Dedifferentiated amniotic fluid mesenchymal stem cell (primary cell): ENCODE measurements at regions not wholly inside any gene's neighbourhood (a gene's known extent, or its start where the extent isn't known, plus 50 kb on each side); places are given as distances from the start of the nearest gene placed in this dataset.

Experiments used
- DNase-seq: peaks from one replicate; pipeline ENCODE4 v3.0.0-alpha.2; 2016; ENCODE audit errors: extremely low spot score

DNA sequence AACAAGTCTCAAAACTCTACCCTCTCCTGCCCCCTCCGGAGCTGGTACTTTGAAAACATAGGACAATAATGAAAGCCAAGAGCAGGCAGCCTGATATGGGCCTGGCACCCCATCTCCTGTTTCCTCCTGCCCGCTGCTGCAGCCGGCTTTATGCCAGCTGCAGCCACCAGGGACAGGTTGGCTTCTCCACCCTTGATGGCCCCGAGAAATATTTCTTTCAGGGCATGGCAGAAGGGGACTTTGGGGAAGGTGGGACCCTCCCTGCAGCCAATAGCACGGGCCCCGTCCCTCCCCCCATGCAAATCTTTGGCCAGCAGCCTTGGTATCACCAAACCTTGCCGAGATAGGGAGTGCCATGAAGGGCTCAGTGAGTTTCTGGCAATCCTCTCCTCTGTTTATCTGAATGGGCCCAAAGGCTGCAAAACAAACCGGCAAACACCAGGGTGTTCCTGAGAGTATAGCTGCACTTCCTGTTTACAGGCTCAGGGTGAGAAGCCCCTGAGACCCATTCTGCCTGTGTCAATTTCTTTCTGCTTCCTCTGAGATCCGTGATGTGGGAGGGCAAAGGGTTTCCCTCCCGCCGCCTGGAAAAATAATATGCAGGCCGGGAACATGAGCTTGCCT lies 73.4 kb upstream of the BOD1 start:
- no peak for DNase-seq

DNA sequence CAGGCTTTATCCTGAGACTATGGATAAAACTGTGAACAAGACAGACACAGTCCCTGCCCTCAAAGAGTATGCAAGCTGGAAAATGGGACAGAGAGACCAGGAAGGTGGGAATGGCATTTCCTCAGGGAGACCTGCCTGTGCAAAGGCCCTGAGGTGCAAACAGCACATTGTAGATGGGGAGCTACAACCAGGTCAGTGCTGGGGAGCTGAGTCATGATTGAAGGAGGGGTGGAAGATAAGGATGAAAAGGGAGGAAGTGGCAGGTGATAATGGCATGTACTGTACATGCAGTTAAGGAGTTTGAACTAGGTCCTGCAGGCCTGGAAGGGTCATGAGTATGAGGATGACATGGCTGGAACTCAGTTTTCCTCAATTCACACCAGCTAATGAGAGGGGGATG lies 75.5 kb upstream of the BOD1 start:
- DNase-seq = no peak

DNA sequence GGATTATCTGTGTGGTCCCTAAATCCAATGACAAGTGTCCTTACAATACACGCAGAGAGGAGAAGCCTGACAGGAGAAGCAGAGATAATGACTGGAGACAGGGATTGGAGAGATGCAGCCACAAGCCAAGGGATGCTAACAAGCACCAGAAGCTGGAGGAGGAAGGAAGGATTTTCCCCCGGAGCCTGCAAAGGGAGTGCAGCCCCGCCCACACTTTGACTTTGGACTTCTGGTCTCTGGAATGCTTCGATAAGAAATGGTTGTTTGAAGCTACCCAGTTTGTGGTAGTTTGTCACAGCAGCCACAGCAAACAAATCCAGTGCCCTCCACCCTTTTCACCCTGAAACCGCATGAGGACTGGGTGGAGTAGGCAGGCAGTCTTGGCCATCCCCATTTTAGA lies 77.2 kb upstream of the BOD1 start:
- DNase-seq = no peak

DNA sequence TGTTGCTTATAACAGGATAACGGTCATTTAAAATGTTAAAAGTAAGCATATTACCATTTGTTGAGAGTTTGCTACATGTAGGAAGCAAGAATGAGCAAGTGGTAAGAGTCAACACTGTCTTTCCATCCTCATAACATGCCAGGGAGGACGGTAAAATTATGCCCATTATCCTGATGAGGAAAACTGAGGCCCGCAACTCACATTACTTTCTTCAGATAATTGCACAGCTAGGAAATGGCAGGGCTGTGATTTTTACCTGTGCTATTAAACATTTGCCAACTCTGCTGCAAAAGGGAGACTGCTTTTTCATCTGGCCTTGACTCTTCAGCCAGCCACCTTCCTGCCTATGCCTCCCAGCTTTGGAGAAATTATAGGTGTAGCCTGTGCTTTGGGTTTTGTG lies 79.8 kb upstream of the BOD1 start:
- DNase-seq = no peak

DNA sequence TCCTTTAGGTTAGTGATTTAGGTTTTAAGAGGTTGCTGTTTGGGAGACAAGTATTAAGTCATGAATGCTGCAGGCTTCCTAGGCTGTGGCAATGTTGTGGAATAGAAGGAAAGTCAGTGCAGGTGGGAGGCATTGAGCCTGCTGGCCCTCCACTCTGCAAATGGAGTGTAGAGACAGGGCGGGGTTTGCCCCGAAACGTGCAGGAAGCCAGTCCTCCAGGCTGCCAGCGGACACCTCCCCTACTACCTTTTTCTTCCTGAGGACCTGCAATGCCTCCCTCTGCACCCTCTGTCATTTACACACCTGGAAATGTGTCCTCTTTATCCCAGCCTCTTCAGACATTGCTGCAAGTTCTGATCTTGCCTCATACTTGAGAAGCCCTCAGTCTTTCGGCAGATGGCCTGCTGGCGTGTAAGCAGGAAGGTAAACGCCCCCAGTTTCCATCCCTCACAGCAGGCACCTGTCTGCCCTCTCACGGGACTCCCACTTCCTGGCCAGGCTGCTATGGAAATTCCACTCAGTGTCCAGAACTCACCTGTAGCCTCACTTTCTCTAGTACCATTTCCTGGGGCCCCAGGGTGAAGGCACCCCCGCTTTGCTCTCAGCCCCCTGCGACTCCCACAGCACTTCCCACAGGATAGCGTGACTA lies 81.6 kb upstream of the BOD1 start:
- no peak for DNase-seq

DNA sequence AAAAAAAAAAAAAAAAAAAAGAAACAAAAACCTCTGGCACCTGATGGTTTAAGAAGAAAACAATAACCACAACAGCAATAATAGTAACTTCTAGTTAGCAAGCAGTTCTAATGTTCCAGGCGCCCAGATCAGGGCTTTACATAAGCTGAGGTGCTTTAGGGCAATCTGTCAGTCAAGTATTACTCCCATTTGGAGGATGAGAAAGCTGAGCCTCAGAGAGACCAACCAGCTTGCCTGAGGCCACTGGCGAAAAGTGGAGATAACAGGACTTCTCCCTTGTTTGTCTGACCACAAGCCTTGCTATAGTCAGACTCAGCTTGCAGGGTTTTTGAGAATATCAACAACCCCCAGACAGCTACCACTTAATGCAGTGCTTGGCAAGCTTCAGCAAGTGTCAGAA lies 83.5 kb upstream of the BOD1 start:
- DNase-seq = no peak

DNA sequence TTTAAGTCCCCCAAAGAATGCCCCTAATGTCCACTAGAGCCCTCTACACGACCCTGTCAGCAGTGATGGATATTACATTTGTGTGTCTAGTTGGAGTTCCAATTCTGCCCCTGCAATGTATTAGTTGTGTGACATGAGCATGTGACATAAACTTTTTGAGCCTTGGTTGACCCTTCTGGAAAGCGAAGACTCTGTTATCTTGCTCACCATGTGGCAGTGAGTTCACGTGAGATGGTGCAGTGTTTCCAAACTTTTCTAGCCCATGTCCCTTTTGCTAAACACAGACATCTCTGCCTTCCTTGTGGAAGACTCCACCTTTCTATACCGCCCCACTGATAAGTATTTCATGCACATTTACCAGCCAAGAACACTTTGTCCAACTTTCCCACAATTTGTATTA lies 87.0 kb upstream of the BOD1 start:
- no peak for DNase-seq

DNA sequence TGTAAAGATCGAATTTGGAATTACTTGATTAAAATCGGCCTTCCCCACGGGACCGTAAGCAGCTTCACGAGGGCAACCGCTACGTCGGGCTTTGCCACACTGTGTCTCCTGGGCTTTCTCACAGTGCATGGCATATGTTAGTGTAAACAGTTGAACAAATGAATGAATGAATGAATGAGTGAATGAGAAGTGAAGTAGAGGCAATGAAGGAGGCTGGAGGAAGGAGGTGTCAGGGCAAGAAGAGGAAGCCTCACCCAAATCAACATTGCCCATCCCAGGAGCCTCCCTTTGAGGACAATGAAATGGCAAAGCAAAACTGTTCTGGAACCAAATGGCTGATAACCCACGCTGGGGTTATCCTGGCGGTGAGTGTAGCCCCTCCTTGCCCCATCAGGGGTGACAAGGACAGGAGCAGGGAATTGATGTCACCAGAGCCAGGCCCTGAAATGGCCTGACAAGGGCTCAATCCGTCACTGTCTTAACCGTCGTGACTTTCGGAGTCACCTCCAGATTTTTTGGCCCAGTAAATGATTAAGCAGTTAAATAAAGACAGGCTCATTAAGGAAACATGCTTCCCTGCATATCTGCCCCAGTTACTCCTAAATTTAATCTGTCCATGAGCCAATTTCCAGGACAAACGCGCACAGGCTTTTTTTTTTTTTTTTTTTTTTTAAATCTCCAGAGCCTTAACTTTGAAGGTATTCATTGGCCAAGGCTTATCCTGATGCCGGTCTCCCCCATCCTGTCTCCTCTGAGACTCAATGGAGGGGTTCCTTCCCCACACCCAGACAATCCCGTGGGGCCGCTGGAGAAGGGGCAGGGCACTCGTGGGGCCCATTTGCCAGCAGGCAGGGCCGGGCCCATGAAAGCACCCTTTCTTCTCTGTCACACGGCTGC lies 88.4 kb upstream of the BOD1 start:
- no peak for DNase-seq

DNA sequence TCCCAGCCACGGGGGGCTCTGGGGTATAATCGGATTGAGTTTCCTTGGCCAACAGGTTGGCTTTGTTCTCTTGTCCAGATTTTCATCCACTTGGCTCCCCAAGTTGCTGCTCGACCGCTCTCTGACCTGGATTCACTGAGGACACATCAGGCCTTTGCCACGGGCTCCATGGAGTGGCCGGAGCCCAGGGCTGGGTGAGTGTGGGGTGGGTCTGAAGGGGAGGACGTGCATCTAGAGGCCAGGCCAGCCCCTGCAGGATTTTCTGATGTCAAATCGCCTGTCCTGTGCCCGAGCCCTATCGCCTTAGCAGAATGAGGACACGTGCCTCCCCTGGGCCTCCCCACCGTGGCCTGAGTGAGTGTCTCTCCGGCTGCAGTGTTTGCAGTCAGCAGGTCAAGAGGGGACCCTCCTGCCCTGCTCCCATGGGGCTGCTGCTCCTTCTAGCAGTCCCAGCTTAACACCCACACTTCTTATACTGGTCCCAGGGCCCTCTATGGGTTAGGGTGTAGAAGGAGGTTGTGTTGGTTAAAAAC lies 89.1 kb upstream of the BOD1 start:
- DNase-seq = no peak

DNA sequence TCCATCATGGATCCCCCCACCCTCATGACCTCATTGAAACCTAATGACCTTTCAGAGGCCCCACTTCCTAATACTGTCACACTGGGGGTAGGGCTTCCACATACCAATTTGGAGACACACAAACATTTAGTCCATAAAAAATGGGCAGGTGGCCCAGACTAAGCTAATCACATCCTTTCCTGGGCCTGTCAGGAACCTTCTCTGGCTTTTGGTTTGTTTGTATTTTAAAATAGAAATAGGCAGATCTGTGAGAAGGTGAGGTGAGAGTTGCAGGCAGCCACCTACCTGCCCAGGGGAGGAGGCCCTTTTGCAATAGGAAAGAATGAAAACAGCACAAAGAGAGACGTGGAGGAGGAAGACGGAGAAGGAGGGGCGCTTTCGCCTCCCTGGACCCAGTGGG lies 90.2 kb upstream of the BOD1 start:
- DNase-seq = no peak

DNA sequence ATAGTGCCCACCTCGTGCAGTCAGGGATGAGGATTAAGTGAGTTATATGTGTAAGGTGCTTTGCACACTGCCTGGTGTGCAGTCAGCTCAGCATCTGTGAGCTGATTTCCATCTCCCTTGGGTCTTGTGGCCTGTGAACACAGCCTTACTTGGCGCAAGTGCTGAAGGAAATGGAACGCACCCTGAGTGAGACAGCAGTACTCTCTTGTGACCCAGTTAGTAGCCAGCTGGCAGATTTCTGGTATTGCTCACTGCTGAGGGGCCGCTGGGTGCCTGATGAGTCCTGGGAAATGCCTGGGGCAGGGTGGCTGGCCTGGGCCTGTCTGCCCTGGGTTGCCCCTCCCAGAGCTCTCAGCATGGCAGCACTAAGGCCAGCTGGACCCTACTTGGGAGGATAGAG lies 90.9 kb upstream of the BOD1 start:
- DNase-seq = no peak

DNA sequence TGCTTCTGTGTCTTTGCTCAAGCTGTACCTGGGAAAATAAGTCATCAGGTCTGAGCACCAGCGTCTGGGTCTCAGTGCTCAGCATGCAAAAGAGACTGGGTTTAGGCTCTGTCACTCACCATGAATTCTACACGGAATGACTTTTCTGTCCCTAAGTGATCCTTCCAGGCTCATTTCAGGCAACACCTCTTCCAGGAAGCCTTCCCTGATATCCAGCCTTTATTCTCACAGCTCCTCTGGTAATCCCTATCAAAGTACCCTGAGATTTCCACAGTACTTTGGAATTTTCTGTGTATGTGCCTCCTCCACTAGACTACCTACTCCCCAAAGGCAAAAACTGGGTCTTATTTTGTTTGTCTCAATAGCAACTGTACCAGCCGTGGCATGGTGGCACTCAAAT lies 92.7 kb upstream of the BOD1 start:
- no peak for DNase-seq

DNA sequence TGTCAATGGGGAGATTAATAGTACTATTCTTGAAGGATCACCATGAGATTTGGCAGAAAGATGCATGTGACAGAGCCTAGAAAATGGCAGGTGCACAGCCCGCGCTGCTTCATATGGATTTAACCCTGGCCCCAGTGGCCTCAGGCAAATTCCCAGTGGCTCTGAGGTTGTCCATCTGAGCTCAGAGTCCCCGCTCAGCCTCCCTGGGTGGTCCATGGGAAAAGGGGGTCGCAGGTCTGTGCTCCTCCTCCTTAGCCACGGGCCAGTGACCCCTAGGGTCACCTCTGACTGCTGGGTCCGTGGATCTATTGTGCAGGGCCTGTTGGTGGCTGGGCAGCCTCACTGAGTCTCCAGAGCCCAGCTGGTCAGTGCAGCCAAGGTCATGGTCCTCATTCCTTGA lies 93.3 kb upstream of the BOD1 start:
- no peak for DNase-seq

DNA sequence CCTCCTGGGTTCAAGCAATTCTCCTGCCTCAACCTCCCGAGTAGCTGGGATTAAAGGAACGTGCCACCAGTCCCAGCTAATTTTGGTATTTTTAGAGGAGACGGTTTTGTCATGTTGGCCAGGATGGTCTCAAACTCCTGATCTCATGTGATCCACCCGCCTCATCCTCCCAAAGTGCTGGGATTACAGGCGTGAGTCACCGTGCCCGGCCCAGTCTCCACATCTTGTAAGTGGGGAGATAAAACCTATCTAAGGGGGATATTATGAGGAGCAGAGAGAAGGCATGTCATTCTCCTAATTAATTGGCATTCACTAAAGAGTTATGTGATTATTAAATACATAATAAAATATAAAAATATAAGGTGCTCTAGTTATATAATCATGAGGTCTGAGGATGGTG lies 94.1 kb upstream of the BOD1 start:
- no peak for DNase-seq

DNA sequence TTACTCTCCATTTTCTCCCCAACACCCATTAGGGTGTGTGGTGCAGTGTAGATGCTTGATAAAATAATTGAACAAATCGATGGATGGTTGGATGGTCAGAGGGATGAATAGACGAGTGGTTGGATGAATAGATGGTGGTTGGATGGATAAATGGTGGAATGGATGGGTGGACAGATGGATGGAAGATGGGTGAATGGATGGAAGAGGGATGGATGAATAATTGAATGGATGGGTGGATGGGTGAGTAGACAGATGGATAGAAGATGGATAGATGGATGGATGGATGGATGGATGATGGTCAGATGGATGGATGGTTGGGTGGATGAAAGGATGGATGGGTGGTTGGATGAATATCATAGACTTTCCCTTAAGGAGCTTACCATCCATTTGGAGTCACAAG lies 95.0 kb upstream of the BOD1 start:
- DNase-seq = no peak

DNA sequence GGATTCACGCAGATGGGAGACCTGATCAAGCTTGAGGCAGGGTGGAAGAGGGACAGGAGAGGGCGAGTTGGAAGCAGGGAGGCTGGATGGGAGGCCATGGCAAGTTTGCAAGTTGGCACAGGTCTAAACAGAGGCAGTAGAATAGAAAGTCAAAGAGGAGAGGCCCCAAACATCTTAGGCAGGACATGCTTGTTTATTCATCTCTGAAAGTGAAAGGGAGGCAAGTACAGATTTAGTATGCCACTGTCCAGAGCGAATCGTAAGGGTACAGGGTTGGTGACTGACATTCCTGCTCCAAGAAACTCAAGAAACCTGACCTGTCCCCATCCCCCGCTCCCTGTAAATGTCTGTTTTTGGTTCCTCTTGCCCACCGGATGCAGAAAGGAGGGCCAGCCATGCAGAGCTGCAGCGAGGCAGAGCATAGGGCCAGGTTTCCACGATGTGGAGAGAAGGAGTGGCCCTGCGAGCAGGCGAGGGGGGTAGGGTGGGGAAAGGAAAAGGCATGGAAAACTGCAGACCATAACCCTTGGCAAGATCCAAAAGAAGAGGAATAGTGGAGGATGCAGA lies 96.2 kb upstream of the BOD1 start:
- DNase-seq = no peak

DNA sequence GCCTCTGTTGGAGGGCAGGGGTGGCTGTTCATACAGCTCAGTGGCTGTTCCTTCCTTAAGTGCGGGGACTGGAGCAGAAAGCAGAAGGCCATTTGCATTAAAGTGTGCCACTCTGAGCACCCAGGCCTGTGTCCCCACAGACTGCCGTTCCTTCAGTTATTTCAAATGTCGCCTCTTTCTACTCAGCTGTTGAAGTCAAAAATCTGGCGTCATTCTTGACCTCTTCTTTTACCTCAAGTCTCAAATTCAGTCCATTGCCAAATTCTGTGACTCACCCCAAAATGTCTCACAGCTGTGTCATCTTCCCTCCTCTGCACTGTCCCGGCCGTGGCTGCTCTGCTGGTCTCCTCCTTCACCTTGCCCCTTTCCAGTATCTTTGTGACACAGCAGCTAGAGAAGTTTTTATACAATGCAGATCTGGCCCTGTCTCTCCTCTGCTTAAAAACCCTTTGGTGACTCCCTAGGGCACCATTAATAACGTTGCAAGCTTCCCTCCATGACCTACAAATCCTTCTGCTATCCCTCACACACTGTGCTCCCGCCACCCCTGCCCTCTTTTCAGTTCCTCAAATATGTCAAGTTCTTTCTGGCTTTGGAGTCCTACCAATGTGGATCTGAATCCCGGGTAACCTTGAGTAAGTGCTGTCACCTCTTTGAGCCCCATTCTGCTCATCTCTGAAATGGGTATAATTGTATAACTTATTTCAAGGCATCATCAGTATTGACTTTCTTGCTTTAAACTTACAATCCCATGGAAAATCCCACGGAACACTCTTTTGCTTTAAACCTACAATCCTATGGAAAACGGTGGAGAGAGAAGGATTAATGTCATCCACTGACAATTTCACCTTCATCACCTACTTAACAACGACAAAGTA lies 98.3 kb upstream of the BOD1 start:
- DNase-seq = peak; percentile 76

DNA sequence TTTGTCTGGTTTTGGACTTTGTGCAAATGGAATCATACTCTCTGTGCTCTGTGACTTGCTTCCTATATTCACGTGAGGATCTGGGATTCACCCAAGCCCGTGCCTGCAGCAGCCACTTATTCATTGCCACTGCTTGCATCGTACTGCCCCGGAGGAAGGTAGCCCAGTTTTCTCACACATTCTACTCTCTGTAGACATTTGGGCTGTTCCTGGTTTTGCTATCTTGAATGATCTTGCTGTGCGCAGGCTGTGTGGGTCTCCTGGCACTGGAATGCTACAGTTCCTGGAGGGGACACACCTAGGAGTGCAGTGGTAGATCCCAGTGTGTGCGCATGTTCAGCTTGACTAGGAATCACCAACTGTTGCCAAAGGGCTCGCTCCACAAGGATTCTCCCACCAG lies 99.2 kb upstream of the BOD1 start:
- peak; percentile 18 for DNase-seq

DNA sequence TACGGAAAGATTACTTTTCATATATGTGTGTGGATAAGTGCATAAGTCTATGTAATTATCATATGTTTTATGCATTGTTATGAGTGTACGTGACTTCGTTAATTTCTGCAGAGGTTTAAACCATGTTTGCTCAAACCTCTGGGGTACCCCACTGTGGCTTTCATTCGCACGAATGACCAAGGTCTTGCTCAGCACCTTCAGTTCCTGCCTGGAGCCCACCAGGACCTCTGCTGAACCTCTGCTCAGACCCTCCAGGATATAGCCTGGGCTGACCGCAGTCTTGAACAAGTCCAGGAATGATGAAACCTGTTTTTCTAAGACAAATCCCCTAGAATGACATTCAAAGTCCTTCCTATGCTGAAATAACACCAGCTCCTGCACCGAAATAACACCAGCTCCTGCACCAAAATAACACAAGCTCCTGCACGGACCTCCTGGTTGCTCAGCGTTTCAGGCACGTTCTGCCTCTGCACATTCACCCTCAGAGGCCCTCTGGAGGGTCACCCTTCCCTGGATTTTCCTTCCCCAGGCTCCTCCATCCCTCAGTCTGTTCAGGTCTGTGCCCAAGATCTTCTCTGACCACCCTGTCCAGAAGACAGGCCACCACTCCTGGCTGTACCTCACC lies 99.7 kb upstream of the BOD1 start:
- DNase-seq = no peak

DNA sequence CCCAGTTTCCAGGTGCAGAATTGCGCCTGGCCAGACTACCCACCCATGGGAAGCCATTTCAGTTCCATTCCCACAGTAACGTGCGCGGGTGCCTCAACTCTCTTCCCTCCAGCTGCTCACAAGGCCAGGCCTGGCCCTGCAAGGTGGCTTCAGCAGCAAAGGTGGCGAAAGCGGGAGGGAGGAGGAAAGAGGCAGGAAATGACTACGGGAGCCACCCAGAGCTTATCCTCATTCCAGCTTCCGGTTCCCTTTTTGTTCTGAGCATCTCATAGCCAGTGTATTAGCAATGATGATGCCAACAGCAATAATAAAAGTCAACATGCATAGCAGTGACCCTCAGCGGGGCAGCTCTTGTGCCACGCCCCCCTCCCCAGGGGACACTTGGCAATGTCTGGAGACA lies 101.5 kb upstream of the BOD1 start:
- no peak for DNase-seq

DNA sequence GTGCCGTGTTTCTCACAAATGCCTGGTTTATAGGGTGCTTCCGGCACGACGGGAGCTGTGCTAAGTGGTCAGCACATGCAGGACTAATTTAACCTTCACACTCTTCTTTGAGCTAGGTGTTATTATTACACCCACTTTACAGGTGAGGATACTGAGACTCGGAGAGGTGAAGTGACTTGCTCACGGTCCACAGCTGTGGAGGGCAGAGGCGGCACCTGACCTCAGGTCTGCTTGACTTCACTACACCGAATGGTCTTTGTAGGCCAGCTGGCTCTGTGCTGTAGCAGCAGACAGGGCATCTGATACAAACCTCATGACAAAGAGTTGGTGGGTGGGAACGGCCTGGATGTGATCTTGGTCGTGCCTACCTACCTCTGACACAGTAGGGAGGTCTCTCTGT lies 102.0 kb upstream of the BOD1 start:
- DNase-seq = no peak
